Chondrocyte (in vitro differentiated cells): ENCODE measurements at regions not wholly inside any gene's neighbourhood (a gene's known extent, or its start where the extent isn't known, plus 50 kb on each side); places are given as distances from the start of the nearest gene placed in this dataset.

Experiments used
- DNase-seq: peaks from one replicate; pipeline ENCODE4 v3.0.0; 2021; ENCODE audit warnings: mixed read lengths, low spot score
- H3K27ac Mint-ChIP-seq: one replicate; pipeline ENCODE4 v1.8.0; 2021; ENCODE audit warnings: mild to moderate bottlenecking, moderate library complexity, mixed read lengths; ENCODE audit not compliant: unreplicated experiment
- H3K27me3 Mint-ChIP-seq: 2 replicates; pipeline ENCODE4 v1.8.0; 2021; ENCODE audit warnings: low read depth, mixed read lengths
- H3K36me3 Mint-ChIP-seq: 2 replicates; pipeline ENCODE4 v1.8.0; 2021; ENCODE audit warnings: low read depth, mixed read lengths
- H3K4me1 Mint-ChIP-seq: 2 replicates; pipeline ENCODE4 v1.8.0; 2021; ENCODE audit warnings: low read depth, mild to moderate bottlenecking, mixed read lengths
- H3K4me3 Mint-ChIP-seq: one replicate; pipeline ENCODE4 v1.8.0; 2021; ENCODE audit warnings: mild to moderate bottlenecking, moderate library complexity, mixed read lengths; ENCODE audit not compliant: unreplicated experiment
- H3K9me3 Mint-ChIP-seq: 2 replicates; pipeline ENCODE4 v1.8.0; 2021; ENCODE audit warnings: low read depth, mixed read lengths
- CTCF ChIP-seq: fragments of 200-600 bp; sonication (generic); IDR thresholded peaks from 2 replicates; pipeline ENCODE4 v1.5.0; 2021; ENCODE audit warnings: antibody characterized with exemption, mild to moderate bottlenecking, moderate library complexity

DNA sequence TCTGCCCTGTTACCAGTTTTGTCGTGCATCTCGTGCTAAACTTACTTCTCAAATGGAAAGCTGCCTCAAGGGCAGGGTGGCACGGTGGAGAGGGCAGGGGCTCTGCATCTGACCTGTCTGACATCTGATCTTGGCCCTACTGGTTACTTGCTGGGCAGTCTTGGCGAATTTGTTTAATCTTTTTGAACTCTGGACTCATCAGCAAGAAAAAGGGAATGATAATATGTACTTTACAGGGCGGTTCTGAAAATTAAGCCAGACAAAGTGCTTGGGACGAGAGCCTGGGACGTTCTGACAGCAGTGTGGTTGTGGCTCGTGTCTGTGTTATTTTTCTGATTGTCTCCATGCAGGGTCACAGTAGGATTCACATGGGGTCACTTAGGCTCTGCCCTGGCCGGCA, 659.3 kb downstream of the VRK1 start:
- Mint-ChIP-seq H3K9me3 (peaks cover 13% of the 10 kb centered on the region), H3K4me1 (no peaks in the 10 kb centered on the region), H3K36me3 (no peaks in the 10 kb centered on the region), H3K27me3 (peaks cover 2% of the 10 kb centered on the region), H3K4me3 (no peak overlapping the region), H3K27ac (no peak overlapping the region)
- DNase-seq, result no peak
- no peak for TF ChIP-seq CTCF

GRCh38 chr14:97456958-97457357, 659.8 kb downstream of the VRK1 start:
- H3K9me3 Mint-ChIP-seq, result peaks cover 15% of the 10 kb centered on the region
- H3K36me3 Mint-ChIP-seq, result no peaks in the 10 kb centered on the region
- no peaks in the 10 kb centered on the region for H3K4me1 Mint-ChIP-seq
- DNase-seq, result no peak
- H3K27me3 Mint-ChIP-seq, result peaks cover 2% of the 10 kb centered on the region
- no peak overlapping the region for H3K27ac Mint-ChIP-seq
- no peak for TF ChIP-seq CTCF
- no peak overlapping the region for H3K4me3 Mint-ChIP-seq

- no peak for TF ChIP-seq CTCF
- no peak for DNase-seq
- H3K9me3 Mint-ChIP-seq, result peaks cover 21% of the 10 kb centered on the region
- no peaks in the 10 kb centered on the region for H3K4me1 Mint-ChIP-seq
- no peak overlapping the region for H3K4me3 Mint-ChIP-seq
- peaks cover 2% of the 10 kb centered on the region for H3K27me3 Mint-ChIP-seq
- H3K36me3 Mint-ChIP-seq, result no peaks in the 10 kb centered on the region
- H3K27ac Mint-ChIP-seq, result no peak overlapping the region
Observed at GRCh38 chr14:97457575-97458085, 660.4 kb downstream of the VRK1 start.

GRCh38 chr14:97458255-97458654, 661.1 kb downstream of the VRK1 start:
- Mint-ChIP-seq H3K36me3 (no peaks in the 10 kb centered on the region), H3K4me1 (no peaks in the 10 kb centered on the region), H3K4me3 (no peak overlapping the region), H3K9me3 (peaks cover 28% of the 10 kb centered on the region), H3K27me3 (peaks cover 2% of the 10 kb centered on the region), H3K27ac (no peak overlapping the region)
- TF ChIP-seq CTCF, result no peak
- DNase-seq, result no peak

- Mint-ChIP-seq H3K27me3 (peaks cover 2% of the 10 kb centered on the region), H3K36me3 (no peaks in the 10 kb centered on the region), H3K9me3 (peaks cover 28% of the 10 kb centered on the region), H3K4me3 (peak overlapping the region; percentile 33), H3K27ac (no peak overlapping the region), H3K4me1 (no peaks in the 10 kb centered on the region)
- DNase-seq, result no peak
- TF ChIP-seq CTCF, result no peak
Observed at GRCh38 chr14:97458661-97459579, 661.7 kb downstream of the VRK1 start.
